IMR-90 (cell line): ENCODE measurements at regions not wholly inside any gene's neighbourhood (a gene's known extent, or its start where the extent isn't known, plus 50 kb on each side); places are given as distances from the start of the nearest gene placed in this dataset.
"Not testable (repeated sequence)": the region's sequence is repeated elsewhere in the genome, so short reads cannot be mapped to it uniquely, and the experiment has no call there.

ENCODE experiments used
- ATAC-seq: fragments of 200-7000 bp; cut with Tn5 transposase; 2 replicates; pipeline ENCODE4 v1.9.1; 2020; ENCODE audit warnings: low read depth, mild to moderate bottlenecking, moderate library complexity
- BruUV-seq: library from RNA; stranded (reverse); fragments of 400-500 nt; replicated peaks from 2 replicates; lab custom pipeline; 2021; lab: Mats Ljungman, UMichigan
- CTCF ChIA-PET: fragments of 300-600 bp; formaldehyde crosslinking; extraction: SDS; loops from one replicate; lab custom pipeline; 2021; ENCODE audit warnings: antibody characterized with exemption; lab: Yijun Ruan, JAX
- POLR2A ChIA-PET: fragments of 300-600 bp; sonication (Branson Sonifier 250); formaldehyde crosslinking; loops from one replicate; lab custom pipeline; 2022; ENCODE audit warnings: antibody characterized with exemption; ENCODE audit not compliant: unreplicated experiment; lab: Charles Lee
- DNase-seq: peaks from one replicate; pipeline ENCODE4 v3.0.0; 2013
- H2AFZ ChIP-seq: replicated peaks from 2 replicates; pipeline ENCODE3; 2013; ENCODE audit warnings: low read length, mild to moderate bottlenecking; ENCODE audit not compliant: poor library complexity
- H2AK5ac ChIP-seq: 2 replicates; pipeline ENCODE4 v1.6.1; 2013; ENCODE audit warnings: low read depth, low read length, inconsistent platforms
- H2AK9ac ChIP-seq: replicated peaks from 2 replicates; pipeline ENCODE3; 2013; ENCODE audit warnings: mild to moderate bottlenecking, low read depth, low read length, moderate library complexity; ENCODE audit not compliant: poor library complexity
- H2BK120ac ChIP-seq: 2 replicates; pipeline ENCODE4 v1.6.1; 2013; ENCODE audit warnings: low read depth, low read length, inconsistent platforms
- H2BK15ac ChIP-seq: 3 replicates; pipeline ENCODE4 v1.6.1; 2013; ENCODE audit warnings: low read depth, low read length, inconsistent platforms
- H2BK20ac ChIP-seq: 2 replicates; pipeline ENCODE4 v1.6.1; 2013; ENCODE audit warnings: low read depth, mild to moderate bottlenecking, inconsistent platforms, low read length, moderate library complexity
- H2BK5ac ChIP-seq: 2 replicates; pipeline ENCODE4 v1.6.1; 2013; ENCODE audit warnings: mild to moderate bottlenecking, low read depth, low read length, inconsistent platforms; ENCODE audit not compliant: poor library complexity, severe bottlenecking
- H3K14ac ChIP-seq: replicated peaks from 2 replicates; pipeline ENCODE4 v1.6.1; 2013; ENCODE audit warnings: low read depth, low read length, inconsistent platforms
- H3K18ac ChIP-seq: 2 replicates; pipeline ENCODE4 v1.6.1; 2013; ENCODE audit warnings: low read depth, low read length, control low read depth
- H3K23ac ChIP-seq: 2 replicates; pipeline ENCODE4 v1.6.1; 2013; ENCODE audit warnings: low read depth, low read length, inconsistent platforms
- H3K27ac ChIP-seq: 2 replicates; pipeline ENCODE4 v1.5.1; 2013; ENCODE audit warnings: mild to moderate bottlenecking, control low read depth, low read length; ENCODE audit not compliant: insufficient read depth
- H3K27me3 ChIP-seq: 2 replicates; pipeline ENCODE4 v1.6.1; 2013; ENCODE audit warnings: low read length; ENCODE audit not compliant: control insufficient read depth, insufficient read depth
- H3K36me3 ChIP-seq: 2 replicates; pipeline ENCODE4 v1.6.1; 2013; ENCODE audit warnings: low read length, mixed read lengths; ENCODE audit not compliant: control insufficient read depth, insufficient read depth
- H3K4ac ChIP-seq: 2 replicates; pipeline ENCODE4 v1.6.1; 2013; ENCODE audit warnings: low read depth, low read length, inconsistent platforms
- H3K4me1 ChIP-seq: 2 replicates; pipeline ENCODE4 v1.6.1; 2013; ENCODE audit warnings: low read length, mixed read lengths; ENCODE audit not compliant: control insufficient read depth, insufficient read depth
- H3K4me2 ChIP-seq: 2 replicates; pipeline ENCODE4 v1.6.1; 2013; ENCODE audit warnings: low read depth, mild to moderate bottlenecking, control low read depth, low read length, moderate library complexity
- H3K4me3 ChIP-seq: 2 replicates; pipeline ENCODE4 v1.5.1; 2013; ENCODE audit warnings: low read depth, mild to moderate bottlenecking, control low read depth, low read length, moderate library complexity; ENCODE audit not compliant: insufficient read depth
- H3K56ac ChIP-seq: 2 replicates; pipeline ENCODE4 v1.6.1; 2013; ENCODE audit warnings: low read length, inconsistent platforms; ENCODE audit not compliant: insufficient read depth; ENCODE audit errors: extremely low read depth
- H3K79me1 ChIP-seq, 2 experiments: 2 replicates each; pipeline ENCODE4 v1.6.1; 2013; ENCODE audit warnings: low read length in 2 of 2, inconsistent platforms in 1 of 2, low read depth in 1 of 2
- H3K9ac ChIP-seq: 2 replicates; pipeline ENCODE4 v1.6.1; 2013; ENCODE audit warnings: low read depth, low read length, control low read depth
- H3K9me1 ChIP-seq: 2 replicates; pipeline ENCODE4 v1.6.1; 2013; ENCODE audit warnings: low read length, inconsistent platforms; ENCODE audit not compliant: insufficient read depth
- H3K9me3 ChIP-seq: 2 replicates; pipeline ENCODE4 v1.6.1; 2013; ENCODE audit warnings: low read length; ENCODE audit not compliant: control insufficient read depth, insufficient read depth
- H4K20me1 ChIP-seq: 2 replicates; pipeline ENCODE4 v1.6.1; 2013; ENCODE audit warnings: low read length, inconsistent platforms; ENCODE audit not compliant: insufficient read depth
- H4K5ac ChIP-seq: 2 replicates; pipeline ENCODE4 v1.6.1; 2013; ENCODE audit warnings: mild to moderate bottlenecking, low read depth, low read length, control low read depth
- H4K8ac ChIP-seq, 2 experiments: 2 replicates each; pipeline ENCODE4 v1.6.1; 2013; ENCODE audit warnings: low read depth in 2 of 2, low read length in 2 of 2, control low read depth in 1 of 2, inconsistent platforms in 1 of 2
- H4K91ac ChIP-seq: 2 replicates; pipeline ENCODE4 v1.6.1; 2013; ENCODE audit warnings: low read depth, low read length, inconsistent platforms; ENCODE audit not compliant: insufficient read depth
- WGBS, 2 experiments: methylation state at CpG; one replicate each; pipeline versions ENCODE4 v1.1.5 to v1.1.7; 2013; ENCODE audit warnings: missing lambda C conversion rate in 2 of 2; ENCODE audit not compliant: insufficient read length in 1 of 2; ENCODE audit errors: extremely low coverage in 2 of 2; 5-methylcytosine and 5-hydroxymethylcytosine counted together
- dilution Hi-C: fragments of 300-500 bp; cut with HindIII; formaldehyde crosslinking; loops from one replicate; pipeline ENCODE4 v1.14.3; 2018; ENCODE audit warnings: low sequenced_read_pairs; ENCODE audit not compliant: unreplicated experiment
- in situ Hi-C: fragments of 300-500 bp; cut with MboI; formaldehyde crosslinking; loops from 3 replicates; pipeline ENCODE4 v1.14.3; 2019; ENCODE audit warnings: low sequenced_read_pairs, inconsistent platforms, mixed read lengths
- intact Hi-C: fragments of 100-400 bp; cut with micrococcal nuclease; formaldehyde crosslinking; loops from 2 replicates; pipeline ENCODE4 v1.10.0; 2022

- H3K14ac ChIP-seq, H3K9me3 ChIP-seq, H2BK5ac ChIP-seq, H4K8ac ChIP-seq, H2BK15ac ChIP-seq, ATAC-seq, H2BK20ac ChIP-seq, dilution Hi-C loops, intact Hi-C loops, H4K91ac ChIP-seq, H3K4ac ChIP-seq, in situ Hi-C loops, H3K56ac ChIP-seq, H4K20me1 ChIP-seq, H3K27me3 ChIP-seq, DNase-seq, CTCF ChIA-PET, H3K36me3 ChIP-seq, H3K27ac ChIP-seq, POLR2A ChIA-PET, H4K5ac ChIP-seq, BruUV-seq, H3K9ac ChIP-seq, H2AK5ac ChIP-seq, H3K4me2 ChIP-seq, H3K79me1 ChIP-seq, H2BK120ac ChIP-seq, H3K23ac ChIP-seq, H2AFZ ChIP-seq, H3K9me1 ChIP-seq, H3K18ac ChIP-seq, H3K4me1 ChIP-seq, H2AK9ac ChIP-seq, H3K4me3 ChIP-seq: not testable (repeated sequence)
- no CpG with 5 or more reads among the region's 28 CpGs for WGBS, 2 experiments
These were observed 149.3 kb upstream of the CCZ1B start for GRCh38 chr7:6975346-6975745.

GRCh38 chr7:6977368-6977767 lies 151.3 kb upstream of the CCZ1B start:
- H2BK120ac ChIP-seq, H3K4ac ChIP-seq, H3K4me1 ChIP-seq, CTCF ChIA-PET, POLR2A ChIA-PET, H2BK20ac ChIP-seq, H4K91ac ChIP-seq, intact Hi-C loops, BruUV-seq, H3K79me1 ChIP-seq, H2BK15ac ChIP-seq, H3K4me3 ChIP-seq, ATAC-seq, H2AFZ ChIP-seq, H3K9ac ChIP-seq, H2BK5ac ChIP-seq, in situ Hi-C loops, dilution Hi-C loops, H4K5ac ChIP-seq, DNase-seq, H3K23ac ChIP-seq, H3K56ac ChIP-seq, H4K20me1 ChIP-seq, H3K18ac ChIP-seq, H3K4me2 ChIP-seq, H2AK5ac ChIP-seq, H3K27me3 ChIP-seq, H3K27ac ChIP-seq, H3K14ac ChIP-seq, H2AK9ac ChIP-seq, H3K9me1 ChIP-seq, H3K9me3 ChIP-seq, H4K8ac ChIP-seq, H3K36me3 ChIP-seq: not testable (repeated sequence)
- WGBS, 2 experiments = no CpG with 5 or more reads among the region's 3 CpGs
